ENCODE measurements at regions not wholly inside any gene's neighbourhood (a gene's known extent, or its start where the extent isn't known, plus 50 kb on each side); places are given as distances from the start of the nearest gene placed in this dataset.

- TF ChIP-seq, protein P1, sequence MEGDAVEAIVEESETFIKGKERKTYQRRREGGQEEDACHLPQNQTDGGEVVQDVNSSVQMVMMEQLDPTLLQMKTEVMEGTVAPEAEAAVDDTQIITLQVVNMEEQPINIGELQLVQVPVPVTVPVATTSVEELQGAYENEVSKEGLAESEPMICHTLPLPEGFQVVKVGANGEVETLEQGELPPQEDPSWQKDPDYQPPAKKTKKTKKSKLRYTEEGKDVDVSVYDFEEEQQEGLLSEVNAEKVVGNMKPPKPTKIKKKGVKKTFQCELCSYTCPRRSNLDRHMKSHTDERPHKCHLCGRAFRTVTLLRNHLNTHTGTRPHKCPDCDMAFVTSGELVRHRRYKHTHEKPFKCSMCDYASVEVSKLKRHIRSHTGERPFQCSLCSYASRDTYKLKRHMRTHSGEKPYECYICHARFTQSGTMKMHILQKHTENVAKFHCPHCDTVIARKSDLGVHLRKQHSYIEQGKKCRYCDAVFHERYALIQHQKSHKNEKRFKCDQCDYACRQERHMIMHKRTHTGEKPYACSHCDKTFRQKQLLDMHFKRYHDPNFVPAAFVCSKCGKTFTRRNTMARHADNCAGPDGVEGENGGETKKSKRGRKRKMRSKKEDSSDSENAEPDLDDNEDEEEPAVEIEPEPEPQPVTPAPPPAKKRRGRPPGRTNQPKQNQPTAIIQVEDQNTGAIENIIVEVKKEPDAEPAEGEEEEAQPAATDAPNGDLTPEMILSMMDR (IDR thresholded peaks at IDR 0.05; ENCODE audit: low read length, missing control alignments) = no peak
- no peak for DNase-seq (ENCODE audit: low read depth)
- H3K4me3 ChIP-seq (replicated peaks; ENCODE audit: low read depth, low read length) = no peak overlapping the region
Measured at GRCh38 chr5:122638581-122638980, 136.3 kb upstream of the SNX2 start.

DNA sequence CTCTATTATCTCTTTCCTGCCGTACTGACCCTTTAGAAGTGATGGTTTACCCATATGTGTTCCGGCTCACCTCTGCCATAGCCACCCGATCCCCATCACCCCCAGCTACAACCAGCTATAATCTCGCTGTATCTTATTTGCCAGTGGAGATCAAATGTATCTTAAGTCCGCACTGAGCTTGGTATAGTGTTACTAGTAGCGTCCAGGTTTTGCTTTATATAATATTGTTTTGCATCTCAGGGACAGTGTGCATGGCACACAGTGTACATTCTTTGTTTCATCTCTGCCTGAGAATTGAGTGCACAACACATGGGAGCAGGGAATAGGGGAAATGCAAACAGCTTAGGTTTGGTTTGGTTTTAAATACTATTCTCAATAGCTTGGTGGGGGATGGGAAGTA, 135.8 kb upstream of the SNX2 start:
- no peak overlapping the region for H3K4me3 ChIP-seq (replicated peaks; ENCODE audit: low read depth, low read length)
- no peak for DNase-seq (ENCODE audit: low read depth)
- TF ChIP-seq, protein P1 (IDR thresholded peaks at IDR 0.05; ENCODE audit: low read length, missing control alignments) = no peak

DNA sequence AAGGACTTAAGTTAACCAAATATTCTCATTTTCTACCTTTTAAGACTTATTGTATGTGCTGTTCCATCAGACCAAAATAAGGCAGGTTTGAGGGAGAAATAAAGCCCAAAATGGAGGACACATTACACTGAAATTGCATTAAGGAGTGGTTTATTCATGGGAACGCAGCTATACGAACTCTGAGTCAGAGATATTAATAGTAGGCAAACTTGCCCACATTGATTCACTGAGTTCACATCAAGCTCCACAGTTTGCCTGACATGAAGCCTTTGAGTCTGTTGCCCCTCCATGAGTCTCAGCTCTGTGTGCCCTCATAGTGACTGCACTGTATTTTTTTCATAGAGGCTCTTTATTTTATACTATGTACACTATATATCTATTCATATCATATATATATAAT, 135.0 kb upstream of the SNX2 start:
- no peak for DNase-seq (ENCODE audit: low read depth)
- H3K4me3 ChIP-seq (replicated peaks; ENCODE audit: low read depth, low read length) = no peak overlapping the region
- TF ChIP-seq, protein P1 (IDR thresholded peaks at IDR 0.05; ENCODE audit: low read length, missing control alignments) = no peak

- no peak overlapping the region for H3K4me3 ChIP-seq (replicated peaks; ENCODE audit: low read depth, low read length)
- no peak for DNase-seq (ENCODE audit: low read depth)
- TF ChIP-seq, protein P1 (IDR thresholded peaks at IDR 0.05; ENCODE audit: low read length, missing control alignments) = no peak
Measured at GRCh38 chr5:122649080-122649479, 125.8 kb upstream of the SNX2 start.

GRCh38 chr5:122653087-122654017, 121.5 kb upstream of the SNX2 start:
- TF ChIP-seq, protein P1 (IDR thresholded peaks at IDR 0.05; ENCODE audit: low read length, missing control alignments) = no peak
- H3K4me3 ChIP-seq (replicated peaks; ENCODE audit: low read depth, low read length) = no peak overlapping the region
- peak; percentile 56 for DNase-seq (ENCODE audit: low read depth)

DNA sequence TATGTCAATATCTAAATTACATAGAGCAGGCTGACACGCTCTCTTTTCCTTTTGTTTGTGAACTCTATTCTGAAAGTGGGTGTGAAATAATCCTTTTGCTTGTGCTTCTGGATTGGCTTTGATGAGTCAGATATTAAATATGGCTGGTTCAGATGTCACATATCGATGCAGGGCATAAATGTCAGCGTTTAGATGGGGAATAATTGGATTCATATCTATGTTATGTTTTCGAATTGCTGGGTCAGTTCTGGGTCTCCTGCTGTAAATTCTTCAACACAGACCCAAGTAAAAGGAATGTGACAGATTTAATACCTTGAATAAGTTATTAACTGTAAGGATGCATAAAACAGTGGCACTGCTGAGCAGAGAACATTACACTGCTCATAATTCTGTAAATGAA, 118.7 kb upstream of the SNX2 start:
- DNase-seq (ENCODE audit: low read depth) = no peak

More for the DNA sequence above, 118.7 kb upstream of the SNX2 start:
- H3K4me3 ChIP-seq (replicated peaks; ENCODE audit: low read depth, low read length) = no peak overlapping the region
- TF ChIP-seq, protein P1 (IDR thresholded peaks at IDR 0.05; ENCODE audit: low read length, missing control alignments) = no peak

Data from fibroblast of pulmonary artery (primary cell).